ENCODE measurements at regions not wholly inside any gene's neighbourhood (a gene's known extent, or its start where the extent isn't known, plus 50 kb on each side); places are given as distances from the start of the nearest gene placed in this dataset.
"Not testable (repeated sequence)": the region's sequence is repeated elsewhere in the genome, so short reads cannot be mapped to it uniquely, and the experiment has no call there.

GRCh38 chr2:11923935-11924334 is 177.5 kb downstream of the LPIN1 start:
- DNase-seq, result no peak

- DNase-seq, result no peak
Observed at GRCh38 chr2:11925295-11926066, 179.0 kb downstream of the LPIN1 start.

- DNase-seq, result no peak
Observed at GRCh38 chr2:11930211-11930761, 183.9 kb downstream of the LPIN1 start.

DNA sequence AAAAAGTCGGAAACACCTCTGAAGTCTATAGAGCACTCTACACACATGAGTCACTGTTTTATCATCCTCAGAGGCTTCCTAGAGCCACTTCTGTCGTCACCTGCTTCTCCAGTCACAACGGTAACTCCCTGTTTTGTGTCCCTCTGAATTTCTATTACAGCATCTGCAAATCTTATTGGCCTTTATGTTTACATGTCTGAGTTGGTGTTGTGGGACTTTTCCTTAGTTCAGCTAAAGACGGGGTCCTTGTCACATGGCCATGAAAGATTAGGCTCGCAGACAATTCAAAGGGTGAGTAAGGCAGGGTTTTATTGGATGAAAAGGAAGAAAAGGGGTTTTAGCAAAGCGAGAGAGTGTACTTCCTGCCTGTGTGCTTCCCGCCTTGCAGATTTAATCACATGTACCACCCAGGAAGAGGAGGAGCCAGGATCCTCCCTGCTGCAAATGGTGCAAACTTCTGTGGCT is 185.6 kb downstream of the LPIN1 start:
- DNase-seq, result no peak

DNA sequence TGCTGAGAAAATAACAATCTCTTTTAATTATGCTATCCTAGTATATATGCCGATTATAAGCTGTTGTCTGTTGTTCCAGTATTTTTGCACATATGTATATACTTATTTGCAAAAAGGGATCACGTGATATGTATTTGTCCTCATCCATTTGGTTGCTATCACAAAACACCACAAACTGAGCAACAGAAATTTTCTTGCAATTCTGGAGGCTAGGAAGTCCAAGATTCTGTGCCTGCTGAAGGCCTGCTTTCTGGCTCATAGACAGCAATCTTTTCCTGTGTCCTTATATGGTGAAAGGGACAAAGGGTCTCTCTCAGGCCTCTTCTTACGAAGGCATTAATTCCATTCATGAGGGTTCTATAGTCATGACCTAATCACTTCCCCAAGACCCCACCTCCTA is 186.5 kb downstream of the LPIN1 start:
- DNase-seq, result no peak

GRCh38 chr2:11933854-11934253 is 187.4 kb downstream of the LPIN1 start:
- DNase-seq, result no peak

GRCh38 chr2:11936761-11937160 is 190.3 kb downstream of the LPIN1 start:
- DNase-seq, result no peak

DNA sequence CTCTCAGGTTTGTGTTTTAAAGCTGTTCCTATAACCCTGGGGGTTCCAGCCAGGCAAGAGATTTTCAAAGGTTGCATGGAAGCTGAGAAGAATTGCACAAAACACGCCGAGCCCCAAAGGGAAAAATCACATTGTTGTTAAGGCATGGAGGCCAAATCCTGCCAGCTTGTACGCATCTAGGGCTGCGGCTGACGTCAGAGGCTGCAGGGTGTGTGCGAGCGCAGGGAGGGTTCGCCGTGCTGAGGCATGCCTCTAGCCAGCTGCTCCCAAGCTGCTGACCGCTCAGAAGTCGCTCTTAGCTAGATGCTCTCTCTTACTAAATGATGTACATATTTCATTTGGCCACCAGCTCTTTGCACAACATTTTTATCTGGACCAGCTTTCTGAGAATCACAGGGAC is 191.8 kb downstream of the LPIN1 start:
- no peak for DNase-seq

DNA sequence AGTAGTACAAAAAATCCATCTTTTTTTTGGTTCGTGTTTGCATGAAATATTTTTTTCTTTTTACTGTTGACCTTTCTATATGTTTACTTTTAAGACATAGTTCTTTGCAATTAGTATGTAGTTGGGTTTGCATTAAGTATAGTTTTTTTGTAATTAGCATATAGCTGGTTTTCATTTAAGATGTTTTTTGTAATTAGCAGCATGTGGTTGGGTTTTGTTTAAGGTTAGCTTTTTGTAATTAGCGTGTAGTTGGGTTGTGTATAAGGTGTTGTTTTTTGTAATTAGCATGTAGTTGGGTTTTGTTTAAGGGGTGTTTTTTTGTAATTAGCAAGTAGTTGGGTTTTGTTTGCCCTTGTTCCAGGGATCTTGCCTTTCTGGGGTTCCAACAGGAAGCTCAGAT is 193.1 kb downstream of the LPIN1 start:
- DNase-seq, result no peak

DNA sequence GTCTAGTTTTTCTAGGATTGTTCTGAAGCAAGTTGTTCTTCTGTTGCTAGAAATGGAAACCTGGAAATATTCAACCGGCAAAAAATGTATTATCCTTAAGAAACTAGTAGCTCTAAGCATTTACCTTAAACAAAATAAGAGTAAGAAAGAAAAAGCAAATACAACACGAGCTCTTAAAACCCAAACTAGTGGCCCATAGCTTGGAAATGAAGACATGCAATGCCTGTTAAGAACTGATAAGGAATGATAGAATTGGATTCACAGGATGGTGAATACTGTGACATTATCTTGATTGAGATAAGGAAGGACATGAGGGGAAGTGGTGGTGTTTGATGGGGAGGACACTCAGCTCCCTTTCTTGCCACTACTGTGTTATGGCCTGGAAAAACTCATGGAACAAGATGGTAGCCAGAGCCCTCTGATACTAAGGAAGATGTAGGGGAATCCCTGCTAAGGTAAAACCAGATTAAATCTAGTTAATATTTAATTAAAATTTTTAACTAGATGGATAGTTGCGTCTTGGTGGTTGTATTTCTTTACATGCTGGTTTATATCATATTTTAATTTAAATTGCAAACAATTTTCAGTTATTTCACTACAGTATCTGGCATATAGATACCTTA is 193.8 kb downstream of the LPIN1 start:
- no peak for DNase-seq

DNA sequence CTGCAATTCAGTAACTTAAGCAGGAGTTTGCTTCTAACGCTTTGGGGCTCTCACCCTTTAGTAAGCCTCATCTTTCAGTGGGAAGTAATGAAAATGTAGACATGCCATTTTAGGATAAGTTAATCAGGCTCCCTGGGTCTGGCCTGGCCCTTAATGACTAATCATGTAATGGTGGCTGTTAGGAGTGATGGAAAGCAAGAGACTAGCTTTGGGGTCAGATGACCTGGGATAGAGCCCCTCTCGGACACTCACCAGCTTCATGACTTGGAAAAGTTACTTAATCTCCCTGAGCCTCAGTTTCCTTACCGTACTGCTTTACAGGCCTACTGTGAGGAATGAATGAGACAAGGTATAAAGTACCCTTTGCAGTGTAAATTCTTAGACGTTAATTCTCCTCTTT is 194.4 kb downstream of the LPIN1 start:
- DNase-seq, result no peak

GRCh38 chr2:11941201-11942177 is 195.1 kb downstream of the LPIN1 start:
- no peak for DNase-seq

- no peak for DNase-seq
Observed at GRCh38 chr2:11942178-11942569, 195.7 kb downstream of the LPIN1 start.

GRCh38 chr2:11944311-11944710 is 197.9 kb downstream of the LPIN1 start:
- no peak for DNase-seq

DNA sequence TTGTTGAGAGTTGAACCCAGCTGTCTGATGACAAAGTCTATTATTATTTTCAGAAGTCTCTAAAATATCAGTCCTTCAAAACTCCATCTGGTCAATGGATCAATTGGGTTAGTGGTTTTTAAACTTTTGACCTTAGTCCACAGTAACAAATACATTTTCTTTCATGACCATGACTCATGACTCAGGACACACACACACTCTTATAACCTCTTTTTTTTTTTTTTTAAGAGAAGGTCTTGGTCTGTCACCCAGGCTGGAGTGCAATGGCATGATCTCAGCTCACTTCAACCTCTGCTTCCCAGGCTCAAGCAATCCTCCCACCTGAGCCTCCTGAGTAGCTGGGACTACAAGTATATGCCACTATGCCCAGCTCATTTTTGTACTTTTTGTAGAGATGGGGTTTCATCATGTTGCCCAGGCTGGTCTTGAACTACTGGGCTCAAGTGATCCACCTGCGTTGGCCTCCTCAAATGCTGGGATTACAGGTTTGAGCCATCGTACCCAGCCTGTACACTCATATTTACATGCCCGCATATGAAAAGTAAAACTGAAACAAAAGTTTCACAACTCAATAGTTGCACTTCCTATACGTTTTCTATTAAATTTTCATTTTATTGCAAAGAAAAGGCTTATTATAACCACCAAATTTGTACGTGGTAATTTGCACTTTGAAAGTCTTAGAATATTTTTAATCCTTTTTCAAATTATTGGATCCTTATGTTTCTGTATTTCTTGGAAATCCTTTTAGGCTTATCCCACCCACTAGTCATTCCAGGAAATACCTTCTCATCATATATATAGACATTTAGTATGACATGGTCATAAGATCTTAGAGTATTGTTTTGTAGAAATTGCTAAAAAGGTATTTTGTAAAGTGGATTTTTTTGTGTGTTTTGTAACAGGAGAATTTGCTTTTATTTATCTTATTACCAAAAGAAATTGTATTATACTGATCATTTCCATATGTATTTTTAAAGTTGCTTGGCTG is 199.0 kb downstream of the LPIN1 start:
- DNase-seq, result no peak

- DNase-seq, result no peak
Observed at GRCh38 chr2:11947956-11948355, 201.5 kb downstream of the LPIN1 start.

- no peak for DNase-seq
Observed at GRCh38 chr2:11949732-11950523, 203.5 kb downstream of the LPIN1 start.

DNA sequence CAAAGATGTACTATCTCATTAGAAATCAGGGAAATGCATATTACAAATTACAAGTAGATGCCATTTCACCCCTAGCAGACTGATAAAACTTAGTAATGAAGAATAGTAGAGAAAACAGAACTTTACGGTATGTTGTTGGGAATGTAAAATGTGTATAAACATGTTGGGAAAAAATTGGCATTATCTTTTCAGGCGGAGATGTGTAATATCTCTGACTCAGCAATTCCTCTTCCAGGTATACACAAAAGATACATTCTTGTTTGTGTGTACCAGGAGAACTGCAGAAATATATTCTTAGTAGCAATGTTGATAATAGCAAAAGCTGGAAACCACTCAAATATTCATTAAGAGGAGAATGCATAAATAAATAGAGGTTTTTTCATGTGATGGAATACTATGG is 204.5 kb downstream of the LPIN1 start:
- DNase-seq, result no peak

DNA sequence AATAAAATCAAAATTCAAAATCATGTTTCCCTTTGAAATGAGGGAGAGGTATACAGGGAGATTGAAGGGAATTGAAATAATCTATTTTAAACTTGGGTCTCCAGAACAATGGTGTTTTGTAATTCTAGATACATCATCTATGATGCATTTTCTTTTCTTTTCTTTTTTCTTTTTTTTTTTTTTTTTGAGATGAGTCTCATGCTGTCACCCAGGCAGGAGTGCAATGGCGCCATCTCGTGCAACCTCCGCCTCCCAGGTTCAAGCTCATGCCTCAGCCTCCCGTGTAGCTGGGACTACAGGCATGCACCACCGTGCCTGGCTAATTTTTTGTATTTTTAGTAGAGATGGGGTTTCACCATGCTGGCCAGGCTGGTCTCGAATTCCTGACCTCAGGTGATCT is 205.1 kb downstream of the LPIN1 start:
- DNase-seq, result not testable (repeated sequence)

GRCh38 chr2:11953258-11953657 is 206.8 kb downstream of the LPIN1 start:
- DNase-seq, result no peak

DNA sequence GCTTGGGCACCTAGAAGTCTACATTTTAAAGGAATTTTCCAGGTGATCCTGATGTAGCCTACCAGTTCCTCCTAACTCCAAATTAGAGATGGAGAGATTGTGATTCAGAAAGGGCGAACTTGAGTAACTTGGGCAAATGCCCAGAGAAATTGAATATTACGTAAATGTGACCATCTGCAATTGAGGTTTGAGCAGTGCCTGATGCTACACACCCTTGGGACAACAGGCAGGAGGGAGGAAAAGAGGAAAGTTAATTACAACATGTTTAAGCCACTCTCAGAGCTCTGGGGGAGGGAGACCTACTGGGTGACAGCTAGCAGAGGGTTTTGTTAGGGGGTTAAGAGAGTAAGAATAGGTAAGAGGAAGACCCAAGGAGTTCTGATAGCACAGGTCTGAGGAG is 208.9 kb downstream of the LPIN1 start:
- DNase-seq, result no peak
